MCF 10A (cell line): ENCODE measurements at regions not wholly inside any gene's neighbourhood (a gene's known extent, or its start where the extent isn't known, plus 50 kb on each side); places are given as distances from the start of the nearest gene placed in this dataset.
A peak's percentile ranks its signal among the peaks of the same experiment; 100 is the strongest.
"Not testable (repeated sequence)": the region's sequence is repeated elsewhere in the genome, so short reads cannot be mapped to it uniquely, and the experiment has no call there.

Source experiments
- BruUV-seq: library from RNA; stranded (reverse); fragments of 400-500 nt; replicated peaks from 2 replicates; lab custom pipeline; 2021; lab: Mats Ljungman, UMichigan
- CTCF ChIA-PET: fragments of 300-600 bp; sonication (Branson Sonifier 250); formaldehyde crosslinking; extraction: SDS; loops from one replicate; lab custom pipeline; 2021; ENCODE audit warnings: antibody characterized with exemption, inconsistent platforms; lab: Yijun Ruan, JAX
- POLR2A ChIA-PET: fragments of 300-600, 350-650 bp; sonication (Branson Sonifier 250); formaldehyde crosslinking; extraction: SDS; loops from one replicate; lab custom pipeline; 2020; ENCODE audit warnings: antibody characterized with exemption, inconsistent platforms; lab: Yijun Ruan, JAX
- DNase-seq: peaks from one replicate; pipeline ENCODE4 v3.0.0-alpha.2; 2018; ENCODE audit not compliant: unreplicated experiment
- H3K27ac Mint-ChIP-seq: one replicate; pipeline ENCODE4 v1.8.0; 2022; ENCODE audit warnings: mild to moderate bottlenecking, low read depth, mixed read lengths; ENCODE audit not compliant: unreplicated experiment
- H3K27me3 Mint-ChIP-seq: one replicate; pipeline ENCODE4 v1.8.0; 2022; ENCODE audit warnings: mixed read lengths; ENCODE audit not compliant: insufficient read depth, unreplicated experiment
- H3K36me3 Mint-ChIP-seq: one replicate; pipeline ENCODE4 v1.8.0; 2022; ENCODE audit warnings: mild to moderate bottlenecking, moderate library complexity, mixed read lengths; ENCODE audit not compliant: insufficient read depth, unreplicated experiment
- H3K4me1 Mint-ChIP-seq: one replicate; pipeline ENCODE4 v1.8.0; 2022; ENCODE audit warnings: mixed read lengths; ENCODE audit not compliant: insufficient read depth, unreplicated experiment
- H3K4me3 Mint-ChIP-seq: one replicate; pipeline ENCODE4 v1.8.0; 2022; ENCODE audit warnings: mild to moderate bottlenecking, moderate library complexity, mixed read lengths; ENCODE audit not compliant: unreplicated experiment
- H3K9me3 Mint-ChIP-seq: one replicate; pipeline ENCODE4 v1.8.0; 2022; ENCODE audit warnings: mixed read lengths; ENCODE audit not compliant: unreplicated experiment
- CTCF ChIP-seq: fragments of 200-600 bp; IDR thresholded peaks from one replicate; pipeline ENCODE4 v1.8.0; 2022; ENCODE audit warnings: antibody characterized with exemption, mild to moderate bottlenecking; ENCODE audit not compliant: unreplicated experiment
- intact Hi-C: fragments of 100-400 bp; cut with micrococcal nuclease; formaldehyde crosslinking; loops from 2 replicates; pipeline ENCODE4 v1.14.1; 2022

GRCh38 chrX:13376857-13377549 is 57.1 kb upstream of the ATXN3L start:
- no peak for TF ChIP-seq CTCF
- ChIA-PET CTCF (interaction anchor here (0.8 to 1.4 kb wide), 3 partner anchors 49 to 563 kb away, joined by 3 to 5 read pairs (median 3); no protein-coding TSS in a partner anchor), POLR2A (interaction anchor here (0.7 to 1.3 kb wide), 2 partner anchors 11 kb away, joined by 3 to 4 read pairs; no protein-coding TSS in a partner anchor)
- H3K27ac Mint-ChIP-seq, result peak overlapping the region; percentile 76
- DNase-seq, result peak; percentile 86
- H3K4me1 Mint-ChIP-seq, result peaks cover 15% of the 10 kb centered on the region
- no TSS peak for BruUV-seq
- no peaks in the 10 kb centered on the region for H3K9me3 Mint-ChIP-seq
- intact Hi-C loops, result loop anchor here (5.0 kb wide), 1 partner anchor 110 kb away; no protein-coding TSS in a partner anchor
- H3K4me3 Mint-ChIP-seq, result no peak overlapping the region
- peaks cover 7% of the 10 kb centered on the region for H3K36me3 Mint-ChIP-seq
- H3K27me3 Mint-ChIP-seq, result peaks cover 3% of the 10 kb centered on the region

- Mint-ChIP-seq H3K4me1 (peaks cover 15% of the 10 kb centered on the region), H3K27me3 (peaks cover 13% of the 10 kb centered on the region)
- POLR2A ChIA-PET, result interaction anchor here (0.6 kb wide), 1 partner anchor 17 kb away, joined by 4 read pairs; no protein-coding TSS in a partner anchor
- intact Hi-C loops, result loop anchor here (5.0 kb wide), 1 partner anchor 112 kb away; no protein-coding TSS in a partner anchor
- H3K4me3 Mint-ChIP-seq, BruUV-seq, DNase-seq, CTCF ChIA-PET, H3K9me3 Mint-ChIP-seq, H3K36me3 Mint-ChIP-seq, H3K27ac Mint-ChIP-seq: not testable (repeated sequence)
Measured at GRCh38 chrX:13375596-13375995, 55.7 kb upstream of the ATXN3L start.

- peaks cover 7% of the 10 kb centered on the region for H3K36me3 Mint-ChIP-seq
- intact Hi-C loops, result no loop called here
- peaks cover 13% of the 10 kb centered on the region for H3K27me3 Mint-ChIP-seq
- no peak for DNase-seq
- BruUV-seq, result no TSS peak
- no peak overlapping the region for H3K27ac Mint-ChIP-seq
- POLR2A ChIA-PET, result no interaction called here
- TF ChIP-seq CTCF, result no peak
- H3K4me3 Mint-ChIP-seq, result no peak overlapping the region
- peaks cover 15% of the 10 kb centered on the region for H3K4me1 Mint-ChIP-seq
- CTCF ChIA-PET, result interaction anchor here (1.2 kb wide), 1 partner anchor 114 kb away, joined by 3 read pairs; no protein-coding TSS in a partner anchor
- H3K9me3 Mint-ChIP-seq, result no peaks in the 10 kb centered on the region
Measured at GRCh38 chrX:13374364-13374763, 54.5 kb upstream of the ATXN3L start.

- ChIA-PET POLR2A (interaction anchor here (1.2 to 2.1 kb wide), 2 partner anchors 15 to 55 kb away, joined by 3 to 8 read pairs; no protein-coding TSS in a partner anchor), CTCF (interaction anchor here (1.2 kb wide), 1 partner anchor 115 kb away, joined by 3 read pairs; no protein-coding TSS in a partner anchor)
- H3K27me3 Mint-ChIP-seq, result peaks cover 14% of the 10 kb centered on the region
- H3K4me1 Mint-ChIP-seq, result peaks cover 15% of the 10 kb centered on the region
- H3K9me3 Mint-ChIP-seq, result no peaks in the 10 kb centered on the region
- intact Hi-C loops, result no loop called here
- no TSS peak for BruUV-seq
- DNase-seq, result peak; percentile 28
- H3K36me3 Mint-ChIP-seq, result peaks cover 7% of the 10 kb centered on the region
- H3K4me3 Mint-ChIP-seq, result no peak overlapping the region
- TF ChIP-seq CTCF, result no peak
- H3K27ac Mint-ChIP-seq, result peak overlapping the region; percentile 46
Measured at GRCh38 chrX:13373431-13374187, 53.8 kb upstream of the ATXN3L start.
